ENCODE measurements at regions not wholly inside any gene's neighbourhood (a gene's known extent, or its start where the extent isn't known, plus 50 kb on each side); places are given as distances from the start of the nearest gene placed in this dataset.

DNA sequence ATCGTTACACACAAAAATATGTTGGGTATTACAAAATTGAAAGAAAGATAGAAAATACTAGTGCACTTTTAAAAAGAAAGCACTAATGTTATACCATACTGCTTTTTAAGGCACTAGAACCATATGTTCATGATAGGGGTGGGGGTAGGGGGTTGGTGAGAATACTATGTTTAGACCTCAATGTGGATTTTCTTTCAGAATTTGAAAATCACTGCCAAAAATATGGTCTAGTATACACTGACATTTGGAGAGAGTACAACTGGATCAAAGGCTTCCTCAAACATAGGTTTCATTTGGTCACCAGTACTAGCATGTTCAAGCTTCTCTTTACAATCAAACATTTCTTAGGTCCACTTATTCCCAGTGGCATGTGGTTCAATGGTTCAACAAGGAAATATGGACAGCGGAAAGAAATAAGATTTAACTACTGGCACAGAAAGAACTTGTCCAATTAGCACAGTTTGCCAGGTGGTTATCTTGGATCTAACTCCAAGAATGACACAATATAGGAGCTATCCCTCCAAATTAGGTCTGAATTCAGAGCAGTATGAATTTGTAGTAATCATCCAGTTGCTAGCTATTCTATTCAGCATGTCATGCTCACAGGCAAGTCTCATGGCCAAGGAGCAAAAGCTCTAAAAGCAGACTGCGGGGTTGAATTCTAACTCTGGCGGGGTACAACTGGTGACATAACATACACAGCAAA lies 139.3 kb downstream of the SLC24A2 start:
- TF ChIP-seq EZH2 (IDR thresholded peaks at IDR 0.05; ENCODE audit: insufficient read depth, poor library complexity, severe bottlenecking) (no peak), EZH2phosphoT487 (IDR thresholded peaks at IDR 0.05; ENCODE audit: insufficient read depth, low read depth) (no peak)
